ENCODE measurements at regions not wholly inside any gene's neighbourhood (a gene's known extent, or its start where the extent isn't known, plus 50 kb on each side); places are given as distances from the start of the nearest gene placed in this dataset.

- TF ChIP-seq ZNF281 (CRISPR knock-in tag; IDR thresholded peaks at IDR 0.05) (no peak), ZBTB43 (CRISPR knock-in tag; IDR thresholded peaks at IDR 0.05) (no peak), ZNF121 (CRISPR knock-in tag; IDR thresholded peaks at IDR 0.05) (no peak), ZNF423 (CRISPR knock-in tag; IDR thresholded peaks at IDR 0.05) (no peak), CTCF (IDR thresholded peaks at IDR 0.05) (no peak), NR2C2 (CRISPR knock-in tag; IDR thresholded peaks at IDR 0.05) (no peak), USF1 (CRISPR knock-in tag; IDR thresholded peaks at IDR 0.05) (no peak), ZNF138 (CRISPR knock-in tag; conservative IDR thresholded peaks at IDR 0.05) (no peak), USF2 (CRISPR knock-in tag; IDR thresholded peaks at IDR 0.05) (no peak), ZNF317 (CRISPR knock-in tag; IDR thresholded peaks at IDR 0.05; ENCODE audit: borderline replicate concordance, low read depth) (no peak), ESRRA (CRISPR knock-in tag; IDR thresholded peaks at IDR 0.05; ENCODE audit: borderline replicate concordance) (no peak), GRHL2 (CRISPR knock-in tag; IDR thresholded peaks at IDR 0.05; ENCODE audit: insufficient replicate concordance, severe bottlenecking) (no peak), ZNF425 (CRISPR knock-in tag; conservative IDR thresholded peaks at IDR 0.05) (no peak)
Observed at GRCh38 chr2:126389446-126389845, 266.5 kb upstream of the GYPC start.

Data from WTC11 (cell line).